ENCODE measurements at regions not wholly inside any gene's neighbourhood (a gene's known extent, or its start where the extent isn't known, plus 50 kb on each side); places are given as distances from the start of the nearest gene placed in this dataset.

- TF ChIP-seq ZNF217 (IDR thresholded peaks at IDR 0.05) (no peak), CTCF (IDR thresholded peaks at IDR 0.05 in 2 of 3, conservative IDR thresholded peaks at IDR 0.05 in 1 of 3; ENCODE audit: control insufficient read depth in 2 of 3, extremely low read depth in 1 of 3, insufficient read depth in 1 of 3, low read depth in 3 of 3, low read length in 3 of 3) (no peak), RFX5 (IDR thresholded peaks at IDR 0.05; ENCODE audit: low read depth, low read length) (no peak), EP300 (IDR thresholded peaks at IDR 0.05; ENCODE audit: borderline replicate concordance in 1 of 2, control insufficient read depth in 1 of 2, low read depth in 2 of 2, low read length in 2 of 2) (no peak), CREM (IDR thresholded peaks at IDR 0.05; ENCODE audit: low read depth) (no peak), NRF1 (conservative IDR thresholded peaks at IDR 0.05; ENCODE audit: low read depth, low read length) (no peak), RAD21 (IDR thresholded peaks at IDR 0.05; ENCODE audit: insufficient read depth, low read depth, low read length) (no peak), USF2 (IDR thresholded peaks at IDR 0.05; ENCODE audit: borderline replicate concordance, low read depth, low read length) (no peak), POLR2AphosphoS5 (IDR thresholded peaks at IDR 0.05; ENCODE audit: low read length) (no peak), EZH2 (IDR thresholded peaks at IDR 0.05; ENCODE audit: borderline replicate concordance, control insufficient read depth, low read depth, low read length) (no peak), ZNF622 (IDR thresholded peaks at IDR 0.05) (no peak)
Measured at GRCh38 chr10:125231813-125232475, 71.6 kb upstream of the CTBP2 start.
